ENCODE measurements at regions not wholly inside any gene's neighbourhood (a gene's known extent, or its start where the extent isn't known, plus 50 kb on each side); places are given as distances from the start of the nearest gene placed in this dataset.

- CTCF ChIA-PET: no interaction called here
- Histone ChIP-seq H3K4me2 (ENCODE audit: low read length) (no peak overlapping the region), H3K27ac (ENCODE audit: low read depth, low read length) (no peak overlapping the region), H3K36me3 (ENCODE audit: control insufficient read depth in 1 of 2, insufficient read depth in 2 of 2, low read length in 2 of 2) (no peaks in the 10 kb centered on the region), H3K27me3 (ENCODE audit: insufficient read depth, low read length) (peaks cover 8% of the 10 kb centered on the region; the same call in 1 of the 2 replicates), H2AFZ (ENCODE audit: low read depth, low read length, poor library complexity, severe bottlenecking) (no peak overlapping the region), H3K9ac (ENCODE audit: low read length) (no peak overlapping the region), H4K20me1 (ENCODE audit: insufficient read depth) (no peaks in the 10 kb centered on the region), H3K4me3 (replicated peaks in 1 of 2; ENCODE audit: low read depth in 1 of 2, low read length in 2 of 2) (no peak overlapping the region), H3K4me1 (ENCODE audit: control insufficient read depth in 1 of 2, insufficient read depth in 2 of 2, low read length in 2 of 2) (no peaks in the 10 kb centered on the region), H3K9me2 (ENCODE audit: insufficient read depth) (no peaks in the 10 kb centered on the region), H3K79me2 (ENCODE audit: insufficient read depth, low read length) (no peaks in the 10 kb centered on the region), H3K9me3 (ENCODE audit: control insufficient read depth in 1 of 2, insufficient read depth in 1 of 2, low read depth in 1 of 2, low read length in 2 of 2) (no peaks in the 10 kb centered on the region)
- DNase-seq (ENCODE audit: low read depth, low spot score) (no peak), ATAC-seq (no peak)
- TF ChIP-seq POLR2A (IDR thresholded peaks at IDR 0.05; ENCODE audit: borderline replicate concordance, extremely low read depth, insufficient read depth, insufficient read length): no peak
- TF ChIP-seq FOSL1 (IDR thresholded peaks at IDR 0.05; ENCODE audit: low read depth): no peak
- TF ChIP-seq TCF7L2 (IDR thresholded peaks at IDR 0.05; ENCODE audit: borderline replicate concordance, extremely low read depth, insufficient read depth, insufficient read length): no peak
- TF ChIP-seq SIN3A (IDR thresholded peaks at IDR 0.05; ENCODE audit: low read depth): no peak
- no peak for TF ChIP-seq ATF3 (IDR thresholded peaks at IDR 0.05)
- TF ChIP-seq SP1 (IDR thresholded peaks at IDR 0.05; ENCODE audit: low read depth): no peak
- no peak for TF ChIP-seq ZFX (IDR thresholded peaks at IDR 0.05)
- TF ChIP-seq ELF1 (IDR thresholded peaks at IDR 0.05; ENCODE audit: borderline replicate concordance, low read depth): no peak
- no peak for TF ChIP-seq SRF (IDR thresholded peaks at IDR 0.05; ENCODE audit: low read depth)
- POLR2A ChIA-PET: no interaction called here
- RAD21 ChIA-PET (ENCODE audit: low non-redundant PET in 1 of 2, low total read pairs in 2 of 2, uncharacterized antibody in 2 of 2, unreplicated experiment in 2 of 2): no interaction called here
- intact Hi-C loops (cut with micrococcal nuclease): no loop called here
- no TSS peak for BruUV-seq (replicated peaks)
Measured at GRCh38 chr16:86087896-86088230, 188.9 kb downstream of the IRF8 start.

DNA sequence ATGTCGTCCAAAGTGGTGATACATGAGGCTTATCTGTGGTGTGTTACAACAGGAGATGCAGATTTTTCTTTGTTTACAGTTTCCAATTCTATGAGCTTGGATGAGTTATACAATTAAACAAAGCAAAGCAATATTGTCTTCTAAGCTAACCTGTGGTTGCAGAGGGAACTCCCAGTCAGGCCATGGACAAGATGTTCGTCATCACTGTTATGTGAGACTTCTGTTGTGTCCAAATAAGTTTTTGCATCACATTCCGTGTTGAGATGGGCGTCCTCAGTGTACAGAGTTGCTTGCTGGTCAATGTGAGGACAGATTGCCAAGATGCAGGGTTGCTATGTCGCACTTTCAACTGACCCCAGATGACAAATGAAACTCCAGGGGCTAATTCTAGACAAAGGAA lies 189.3 kb downstream of the IRF8 start:
- ChIA-PET POLR2A (no interaction called here), CTCF (no interaction called here), RAD21 (ENCODE audit: low non-redundant PET in 1 of 2, low total read pairs in 2 of 2, uncharacterized antibody in 2 of 2, unreplicated experiment in 2 of 2) (no interaction called here)
- Histone ChIP-seq H3K9ac (ENCODE audit: low read length) (no peak overlapping the region), H3K9me2 (ENCODE audit: insufficient read depth) (no peaks in the 10 kb centered on the region), H3K27ac (ENCODE audit: low read depth, low read length) (no peak overlapping the region), H3K4me3 (replicated peaks in 1 of 2; ENCODE audit: low read depth in 1 of 2, low read length in 2 of 2) (no peak overlapping the region), H2AFZ (ENCODE audit: low read depth, low read length, poor library complexity, severe bottlenecking) (no peak overlapping the region), H3K79me2 (ENCODE audit: insufficient read depth, low read length) (no peaks in the 10 kb centered on the region), H3K4me1 (ENCODE audit: control insufficient read depth in 1 of 2, insufficient read depth in 2 of 2, low read length in 2 of 2) (no peaks in the 10 kb centered on the region), H3K27me3 (ENCODE audit: insufficient read depth, low read length) (peaks cover 4% of the 10 kb centered on the region; the same call in 1 of the 2 replicates), H4K20me1 (ENCODE audit: insufficient read depth) (no peaks in the 10 kb centered on the region), H3K36me3 (ENCODE audit: control insufficient read depth in 1 of 2, insufficient read depth in 2 of 2, low read length in 2 of 2) (no peaks in the 10 kb centered on the region), H3K4me2 (ENCODE audit: low read length) (no peak overlapping the region), H3K9me3 (ENCODE audit: control insufficient read depth in 1 of 2, insufficient read depth in 1 of 2, low read depth in 1 of 2, low read length in 2 of 2) (no peaks in the 10 kb centered on the region)
- intact Hi-C loops (cut with micrococcal nuclease): no loop called here
- TF ChIP-seq JUND (IDR thresholded peaks at IDR 0.05) (no peak), EZH2phosphoT487 (IDR thresholded peaks at IDR 0.05; ENCODE audit: borderline replicate concordance) (no peak), YY1 (IDR thresholded peaks at IDR 0.05; ENCODE audit: extremely low read depth, insufficient replicate concordance, low read depth, low read length) (no peak), ZBTB33 (IDR thresholded peaks at IDR 0.05; ENCODE audit: extremely low read depth, insufficient replicate concordance, low read length) (no peak), EGR1 (IDR thresholded peaks at IDR 0.05; ENCODE audit: low read depth) (no peak)
- ATAC-seq (no peak), DNase-seq (ENCODE audit: low read depth, low spot score) (no peak)
- BruUV-seq (replicated peaks): no TSS peak
